Endothelial cell (in vitro differentiated cells): ENCODE measurements at regions not wholly inside any gene's neighbourhood (a gene's known extent, or its start where the extent isn't known, plus 50 kb on each side); places are given as distances from the start of the nearest gene placed in this dataset.

Source experiments
- DNase-seq: peaks from one replicate; pipeline ENCODE4 v3.0.0; 2021; ENCODE audit warnings: low spot score
- H3K27ac Mint-ChIP-seq: one replicate; pipeline ENCODE4 v1.8.0; 2021; ENCODE audit warnings: mixed read lengths, inconsistent platforms; ENCODE audit not compliant: unreplicated experiment
- H3K27me3 Mint-ChIP-seq: one replicate; pipeline ENCODE4 v1.8.0; 2021; ENCODE audit warnings: mild to moderate bottlenecking, moderate library complexity, mixed read lengths, inconsistent platforms; ENCODE audit not compliant: unreplicated experiment
- H3K36me3 Mint-ChIP-seq: one replicate; pipeline ENCODE4 v1.8.0; 2021; ENCODE audit warnings: mild to moderate bottlenecking, low read depth, mixed read lengths, inconsistent platforms; ENCODE audit not compliant: unreplicated experiment
- H3K4me1 Mint-ChIP-seq: one replicate; pipeline ENCODE4 v1.8.0; 2021; ENCODE audit warnings: mild to moderate bottlenecking, mixed read lengths, inconsistent platforms; ENCODE audit not compliant: unreplicated experiment
- H3K4me3 Mint-ChIP-seq: one replicate; pipeline ENCODE4 v1.8.0; 2021; ENCODE audit warnings: mild to moderate bottlenecking, mixed read lengths, inconsistent platforms; ENCODE audit not compliant: unreplicated experiment
- H3K9me3 Mint-ChIP-seq: one replicate; pipeline ENCODE4 v1.8.0; 2021; ENCODE audit warnings: mixed read lengths, inconsistent platforms; ENCODE audit not compliant: unreplicated experiment
- CTCF ChIP-seq: fragments of 200-600 bp; sonication (generic); IDR thresholded peaks from one replicate; pipeline ENCODE4 v1.5.0; 2021; ENCODE audit warnings: antibody characterized with exemption; ENCODE audit not compliant: unreplicated experiment

- H3K36me3 Mint-ChIP-seq: no peaks in the 10 kb centered on the region
- no peak overlapping the region for H3K27ac Mint-ChIP-seq
- no peak overlapping the region for H3K4me3 Mint-ChIP-seq
- no peaks in the 10 kb centered on the region for H3K27me3 Mint-ChIP-seq
- no peaks in the 10 kb centered on the region for H3K9me3 Mint-ChIP-seq
- H3K4me1 Mint-ChIP-seq: peaks cover 34% of the 10 kb centered on the region
- DNase-seq: no peak
- no peak for TF ChIP-seq CTCF
Observed at GRCh38 chr4:120589787-120590186, 332.7 kb downstream of the PRDM5 start.

- peaks cover 3% of the 10 kb centered on the region for H3K27me3 Mint-ChIP-seq
- H3K4me1 Mint-ChIP-seq: no peaks in the 10 kb centered on the region
- H3K27ac Mint-ChIP-seq: no peak overlapping the region
- no peak overlapping the region for H3K4me3 Mint-ChIP-seq
- no peaks in the 10 kb centered on the region for H3K9me3 Mint-ChIP-seq
- DNase-seq: no peak
- no peaks in the 10 kb centered on the region for H3K36me3 Mint-ChIP-seq
- TF ChIP-seq CTCF: no peak
Observed at GRCh38 chr4:120568731-120569130, 353.8 kb downstream of the PRDM5 start.

- no peak for TF ChIP-seq CTCF
- DNase-seq: no peak
- Mint-ChIP-seq H3K27ac (no peak overlapping the region), H3K4me1 (no peaks in the 10 kb centered on the region), H3K36me3 (peaks cover 4% of the 10 kb centered on the region), H3K4me3 (no peak overlapping the region), H3K9me3 (peaks cover 10% of the 10 kb centered on the region), H3K27me3 (no peaks in the 10 kb centered on the region)
Observed at GRCh38 chr4:120561648-120562047, 360.9 kb downstream of the PRDM5 start.

GRCh38 chr4:120557372-120557771, 365.2 kb downstream of the PRDM5 start:
- Mint-ChIP-seq H3K9me3 (peaks cover 10% of the 10 kb centered on the region), H3K4me3 (no peak overlapping the region), H3K36me3 (peaks cover 4% of the 10 kb centered on the region), H3K27ac (no peak overlapping the region), H3K27me3 (no peaks in the 10 kb centered on the region), H3K4me1 (no peaks in the 10 kb centered on the region)
- DNase-seq: no peak
- no peak for TF ChIP-seq CTCF

- Mint-ChIP-seq H3K27ac (no peak overlapping the region), H3K27me3 (peaks cover 1% of the 10 kb centered on the region), H3K36me3 (no peaks in the 10 kb centered on the region)
Observed at GRCh38 chr4:120555058-120555457, 367.5 kb downstream of the PRDM5 start.

More at GRCh38 chr4:120555058-120555457, 367.5 kb downstream of the PRDM5 start:
- no peak for TF ChIP-seq CTCF
- no peaks in the 10 kb centered on the region for H3K9me3 Mint-ChIP-seq
- no peak overlapping the region for H3K4me3 Mint-ChIP-seq
- no peaks in the 10 kb centered on the region for H3K4me1 Mint-ChIP-seq
- DNase-seq: no peak
